HUES64 (cell line): ENCODE measurements at regions not wholly inside any gene's neighbourhood (a gene's known extent, or its start where the extent isn't known, plus 50 kb on each side); places are given as distances from the start of the nearest gene placed in this dataset.

Experiments used
- H3K27ac ChIP-seq: 2 replicates; pipeline ENCODE4 v1.7.0; 2013; ENCODE audit warnings: low read depth, low read length, inconsistent platforms
- H3K27me3 ChIP-seq: 2 replicates; pipeline ENCODE4 v1.6.1; 2013; ENCODE audit warnings: mild to moderate bottlenecking, low read length; ENCODE audit not compliant: insufficient read depth
- H3K36me3 ChIP-seq: 2 replicates; pipeline ENCODE4 v1.6.1; 2013; ENCODE audit warnings: mild to moderate bottlenecking, low read length; ENCODE audit not compliant: insufficient read depth
- H3K4me1 ChIP-seq: 2 replicates; pipeline ENCODE4 v1.6.1; 2013; ENCODE audit warnings: mild to moderate bottlenecking, low read length, moderate library complexity; ENCODE audit not compliant: insufficient read depth
- H3K4me3 ChIP-seq: 2 replicates; pipeline ENCODE4 v1.5.1; 2013; ENCODE audit warnings: mild to moderate bottlenecking, low read length, moderate library complexity
- H3K9ac ChIP-seq: 2 replicates; pipeline ENCODE4 v1.6.1; 2013; ENCODE audit warnings: mild to moderate bottlenecking, low read depth, low read length
- H3K9me3 ChIP-seq: 2 replicates; pipeline ENCODE4 v1.6.1; 2013; ENCODE audit warnings: low read depth, low read length; ENCODE audit not compliant: insufficient read depth
- WGBS: fragments of 150-250, 120-280 bp; methylation state at CpG from one replicate; pipeline ENCODE4 v1.1.7; 2013; ENCODE audit warnings: missing lambda C conversion rate; 5-methylcytosine and 5-hydroxymethylcytosine counted together

GRCh38 chr4:136992032-136992431, 540.3 kb downstream of the PCDH18 start:
- Histone ChIP-seq H3K36me3 (no peaks in the 10 kb centered on the region), H3K9ac (no peak overlapping the region), H3K4me3 (no peak overlapping the region), H3K4me1 (no peaks in the 10 kb centered on the region), H3K9me3 (no peaks in the 10 kb centered on the region; the same call in 1 of the 2 replicates), H3K27ac (no peak overlapping the region), H3K27me3 (no peaks in the 10 kb centered on the region)
- 66% methylated on average over 2 of the region's 3 CpGs for WGBS

- no peak overlapping the region for H3K4me3 ChIP-seq
- no peaks in the 10 kb centered on the region for H3K36me3 ChIP-seq
- H3K9ac ChIP-seq = no peak overlapping the region
- H3K27ac ChIP-seq = no peak overlapping the region
- H3K4me1 ChIP-seq = no peaks in the 10 kb centered on the region
- no peaks in the 10 kb centered on the region for H3K27me3 ChIP-seq
- H3K9me3 ChIP-seq = no peaks in the 10 kb centered on the region; the same call in 1 of the 2 replicates
- 100% methylated on average over 1 of the region's 1 CpG for WGBS
Observed at GRCh38 chr4:136985683-136986082, 546.6 kb downstream of the PCDH18 start.

- Histone ChIP-seq H3K4me1 (no peaks in the 10 kb centered on the region), H3K27ac (no peak overlapping the region), H3K9ac (no peak overlapping the region), H3K9me3 (no peaks in the 10 kb centered on the region), H3K27me3 (no peaks in the 10 kb centered on the region), H3K36me3 (no peaks in the 10 kb centered on the region), H3K4me3 (no peak overlapping the region)
- WGBS = 100% methylated on average over 1 of the region's 4 CpGs
Observed at GRCh38 chr4:136967069-136967468, 565.2 kb downstream of the PCDH18 start.

- Histone ChIP-seq H3K36me3 (no peaks in the 10 kb centered on the region), H3K4me1 (no peaks in the 10 kb centered on the region), H3K27me3 (no peaks in the 10 kb centered on the region), H3K27ac (no peak overlapping the region), H3K4me3 (no peak overlapping the region), H3K9me3 (no peaks in the 10 kb centered on the region), H3K9ac (no peak overlapping the region)
- 93% methylated on average over 3 of the region's 3 CpGs for WGBS
Observed at GRCh38 chr4:136965478-136965877, 566.8 kb downstream of the PCDH18 start.

- Histone ChIP-seq H3K4me3 (no peak overlapping the region), H3K9me3 (no peaks in the 10 kb centered on the region), H3K36me3 (no peaks in the 10 kb centered on the region), H3K4me1 (no peaks in the 10 kb centered on the region), H3K27ac (no peak overlapping the region), H3K9ac (no peak overlapping the region), H3K27me3 (no peaks in the 10 kb centered on the region)
- 93% methylated on average over 2 of the region's 2 CpGs for WGBS
Observed at GRCh38 chr4:136962868-136963267, 569.4 kb downstream of the PCDH18 start.

GRCh38 chr4:136946307-136946907, 585.9 kb downstream of the PCDH18 start:
- H3K36me3 ChIP-seq = no peaks in the 10 kb centered on the region
- no peaks in the 10 kb centered on the region for H3K27me3 ChIP-seq
- peaks cover 13% of the 10 kb centered on the region for H3K9me3 ChIP-seq
- WGBS = 94% methylated on average over 9 of the region's 9 CpGs
- no peak overlapping the region for H3K9ac ChIP-seq
- H3K27ac ChIP-seq = no peak overlapping the region
- H3K4me3 ChIP-seq = no peak overlapping the region
- no peaks in the 10 kb centered on the region for H3K4me1 ChIP-seq

- H3K9me3 ChIP-seq = no peaks in the 10 kb centered on the region
- no peaks in the 10 kb centered on the region for H3K4me1 ChIP-seq
- H3K9ac ChIP-seq = no peak overlapping the region
- no peaks in the 10 kb centered on the region for H3K27me3 ChIP-seq
- no peaks in the 10 kb centered on the region for H3K36me3 ChIP-seq
- H3K27ac ChIP-seq = no peak overlapping the region
- no peak overlapping the region for H3K4me3 ChIP-seq
Observed at GRCh38 chr4:136939781-136940180, 592.5 kb downstream of the PCDH18 start.

- Histone ChIP-seq H3K36me3 (no peaks in the 10 kb centered on the region), H3K9me3 (no peaks in the 10 kb centered on the region), H3K27ac (no peak overlapping the region), H3K9ac (no peak overlapping the region), H3K4me3 (no peak overlapping the region), H3K27me3 (no peaks in the 10 kb centered on the region), H3K4me1 (no peaks in the 10 kb centered on the region)
- 88% methylated on average over 3 of the region's 3 CpGs for WGBS
Observed at GRCh38 chr4:136935871-136936270, 596.4 kb downstream of the PCDH18 start.

GRCh38 chr4:136935305-136935704, 597.0 kb downstream of the PCDH18 start:
- H3K9ac ChIP-seq = no peak overlapping the region
- no peak overlapping the region for H3K27ac ChIP-seq

GRCh38 chr4:136934601-136935000, 597.7 kb downstream of the PCDH18 start:
- H3K9ac ChIP-seq = no peak overlapping the region
- no peaks in the 10 kb centered on the region for H3K27me3 ChIP-seq
- WGBS = 91% methylated on average over 1 of the region's 1 CpG
- no peaks in the 10 kb centered on the region for H3K9me3 ChIP-seq
- no peak overlapping the region for H3K27ac ChIP-seq
- H3K4me1 ChIP-seq = no peaks in the 10 kb centered on the region
- H3K4me3 ChIP-seq = no peak overlapping the region
- no peaks in the 10 kb centered on the region for H3K36me3 ChIP-seq

More at GRCh38 chr4:136935305-136935704, 597.0 kb downstream of the PCDH18 start:
- no CpG with 5 or more reads among the region's 1 CpG for WGBS
- Histone ChIP-seq H3K4me3 (no peak overlapping the region), H3K9me3 (no peaks in the 10 kb centered on the region), H3K27me3 (no peaks in the 10 kb centered on the region), H3K4me1 (no peaks in the 10 kb centered on the region), H3K36me3 (no peaks in the 10 kb centered on the region)

- no peaks in the 10 kb centered on the region for H3K4me1 ChIP-seq
- H3K36me3 ChIP-seq = no peaks in the 10 kb centered on the region
- H3K27ac ChIP-seq = no peak overlapping the region
- peaks cover 4% of the 10 kb centered on the region; the same call in 1 of the 2 replicates for H3K9me3 ChIP-seq
- no peak overlapping the region for H3K9ac ChIP-seq
- no peak overlapping the region for H3K4me3 ChIP-seq
- 97% methylated on average over 2 of the region's 2 CpGs for WGBS
- H3K27me3 ChIP-seq = no peaks in the 10 kb centered on the region
Observed at GRCh38 chr4:136931781-136932180, 600.5 kb downstream of the PCDH18 start.

- H3K27me3 ChIP-seq = no peaks in the 10 kb centered on the region
- H3K4me3 ChIP-seq = no peak overlapping the region
- no peaks in the 10 kb centered on the region for H3K4me1 ChIP-seq
- no peak overlapping the region for H3K9ac ChIP-seq
- H3K9me3 ChIP-seq = peaks cover 4% of the 10 kb centered on the region; the same call in 1 of the 2 replicates
- no peaks in the 10 kb centered on the region for H3K36me3 ChIP-seq
- no peak overlapping the region for H3K27ac ChIP-seq
- 95% methylated on average over 16 of the region's 16 CpGs for WGBS
Observed at GRCh38 chr4:136928957-136929411, 603.3 kb downstream of the PCDH18 start.
